Sigmoid colon (tissue), 4 donors: ENCODE measurements at regions not wholly inside any gene's neighbourhood (a gene's known extent, or its start where the extent isn't known, plus 50 kb on each side); places are given as distances from the start of the nearest gene placed in this dataset.

Source experiments
- CTCF ChIP-seq, 4 experiments: fragments of 450-650 bp in 3 of 4; fragments of 200-600 bp in 1 of 4; IDR thresholded peaks; one replicate each; pipeline ENCODE4 v1.5.1; 2016 to 2019; ENCODE audit warnings: antibody characterized with exemption in 4 of 4, mild to moderate bottlenecking in 3 of 4, moderate library complexity in 2 of 4
- POLR2A ChIP-seq, 2 donors: fragments of 450-650 bp; IDR thresholded peaks; one replicate each; pipeline ENCODE4 v1.6.1; 2016; ENCODE audit warnings: antibody characterized with exemption in 2 of 2, mild to moderate bottlenecking in 2 of 2, moderate library complexity in 2 of 2
- POLR2AphosphoS5 ChIP-seq, 4 donors: sonication (generic); formaldehyde crosslinking; IDR thresholded peaks; one replicate each; pipeline ENCODE4 v1.6.1; 2017; ENCODE audit warnings: antibody characterized with exemption in 4 of 4

GRCh38 chr2:163252199-163252598, 413.6 kb upstream of the KCNH7 start:
- TF ChIP-seq CTCF (IDR thresholded peaks at IDR 0.05), result no peak
- TF ChIP-seq POLR2A (IDR thresholded peaks at IDR 0.05), result no peak
- no peak for TF ChIP-seq POLR2AphosphoS5 (IDR thresholded peaks at IDR 0.05)
